ENCODE measurements at regions not wholly inside any gene's neighbourhood (a gene's known extent, or its start where the extent isn't known, plus 50 kb on each side); places are given as distances from the start of the nearest gene placed in this dataset.

DNA sequence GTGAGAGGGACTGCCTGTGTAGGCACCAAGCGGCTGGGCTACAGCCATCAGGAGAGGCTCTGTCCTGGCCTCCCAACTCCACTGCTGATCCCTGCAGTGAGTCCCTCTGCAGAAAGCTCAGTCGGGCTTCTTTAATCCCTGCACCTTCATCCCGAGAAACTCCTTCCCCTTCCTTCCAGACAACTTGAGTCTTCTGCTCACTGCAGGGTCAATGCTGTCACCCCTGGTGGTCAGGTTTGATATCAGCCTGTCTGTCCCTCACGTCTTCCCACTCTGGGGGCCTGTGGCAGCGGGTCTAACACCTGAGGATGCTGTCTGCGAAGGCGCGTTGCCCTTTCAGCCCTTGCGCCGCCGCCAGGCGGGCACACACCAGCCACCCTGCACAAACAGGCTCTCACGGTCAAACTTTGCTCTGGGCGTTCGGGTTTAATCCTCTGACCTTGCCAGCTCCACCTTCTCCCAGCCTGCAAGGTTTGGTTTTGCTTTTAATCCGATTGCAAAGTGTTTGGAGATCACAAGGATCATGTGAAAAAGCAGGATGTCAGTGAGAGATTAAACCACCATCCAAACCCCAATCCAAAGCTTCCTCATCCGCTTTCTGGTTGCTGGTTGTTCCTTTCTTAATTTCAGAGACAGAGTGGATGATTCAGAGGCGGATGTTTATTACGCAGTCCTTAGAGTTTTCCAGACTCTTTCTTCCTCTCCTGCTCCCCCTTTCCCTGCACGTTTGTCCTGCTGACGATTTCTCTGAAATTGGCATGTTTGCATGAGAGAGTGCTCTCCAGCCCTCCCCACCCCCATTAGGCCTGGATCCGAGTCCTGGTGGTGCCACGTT, 74.8 kb upstream of the SLC34A2 start:
- no peak for DNase-seq

DNA sequence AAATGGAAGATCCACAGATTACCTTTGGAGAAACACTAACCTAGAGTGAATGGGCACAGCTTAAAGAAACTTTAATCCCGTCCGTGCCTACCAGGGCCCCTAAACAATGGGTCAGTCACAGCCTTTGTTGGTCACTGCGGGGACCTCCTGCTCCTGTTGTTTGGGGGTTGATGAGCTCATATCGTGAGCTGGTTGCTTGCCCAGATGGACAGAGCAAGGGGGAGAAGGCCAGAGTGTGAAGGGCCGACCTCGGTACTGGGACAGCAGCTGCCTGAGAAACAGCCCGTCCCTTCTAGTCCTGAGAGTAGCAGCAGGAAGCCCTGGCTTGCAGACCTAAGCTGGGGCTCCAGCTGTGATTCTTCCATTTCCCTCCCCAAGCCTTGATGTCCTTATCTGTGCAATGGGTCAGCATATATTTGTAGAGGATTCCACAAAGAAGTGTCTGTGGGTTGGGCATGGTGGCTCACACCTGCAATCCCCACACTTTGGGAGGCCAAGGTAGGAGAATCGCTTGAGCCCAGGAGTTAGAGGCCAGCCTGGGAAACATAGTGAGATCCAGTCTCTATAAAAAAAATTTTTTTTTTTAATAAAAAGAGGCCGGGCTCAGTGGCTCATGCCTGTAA, 69.6 kb upstream of the SLC34A2 start:
- no peak for DNase-seq

DNA sequence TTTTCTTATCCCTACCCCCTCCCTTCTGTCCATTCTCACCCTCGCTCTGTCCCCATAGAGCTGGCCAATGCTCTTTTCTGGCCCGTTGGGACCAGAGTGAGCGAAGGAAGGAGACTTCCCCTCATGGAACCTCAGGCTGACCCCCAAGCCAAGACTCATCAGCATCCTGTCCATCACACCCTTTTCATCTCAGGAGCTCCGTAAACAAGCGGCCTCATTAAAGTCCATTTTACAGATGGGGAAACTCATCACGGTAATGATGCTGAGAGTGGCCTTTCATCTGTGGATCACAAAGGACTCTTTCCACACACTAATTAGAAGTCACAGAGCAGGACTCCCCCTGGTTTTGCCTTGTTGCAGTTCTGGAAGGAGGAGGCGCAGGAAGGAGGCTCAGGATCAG, 67.4 kb upstream of the SLC34A2 start:
- DNase-seq: no peak

DNA sequence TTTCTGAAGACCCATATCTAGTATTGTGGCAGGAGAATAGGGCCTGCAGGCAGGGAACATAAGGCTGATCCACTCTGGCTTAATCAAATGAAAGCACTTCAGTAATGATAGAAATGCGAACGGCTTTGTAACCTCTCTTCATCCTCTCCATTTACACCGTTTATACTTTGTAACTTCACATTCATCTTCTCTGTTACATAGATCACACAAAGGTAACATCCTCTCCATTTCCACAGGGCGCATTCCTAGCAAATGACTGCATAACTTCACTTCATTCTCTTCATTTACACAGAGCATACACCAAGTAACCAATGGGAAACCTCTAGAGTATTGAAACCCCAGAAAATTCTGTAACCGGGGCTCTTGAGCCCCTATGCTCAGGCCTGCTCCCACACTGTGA, 65.5 kb upstream of the SLC34A2 start:
- DNase-seq: no peak

DNA sequence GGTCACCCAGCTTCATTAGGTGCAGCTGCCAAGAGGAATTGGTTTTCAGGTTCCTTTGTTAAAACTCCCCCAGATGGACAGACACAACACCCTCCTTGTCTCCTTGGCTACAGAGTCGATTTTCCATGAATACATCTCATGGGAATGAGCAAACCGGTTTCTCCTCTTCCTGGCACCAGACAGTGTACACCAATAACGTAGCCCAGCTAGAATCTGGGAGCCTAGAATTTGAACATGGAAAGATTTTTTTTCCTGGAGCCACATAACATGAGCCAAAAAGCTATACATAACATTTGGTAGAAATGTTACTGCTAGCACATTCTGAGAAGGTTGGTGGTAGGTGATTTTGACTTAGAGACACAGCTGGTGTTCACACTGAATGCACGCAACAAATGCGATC, 62.9 kb upstream of the SLC34A2 start:
- no peak for DNase-seq
